ENCODE measurements at regions not wholly inside any gene's neighbourhood (a gene's known extent, or its start where the extent isn't known, plus 50 kb on each side); places are given as distances from the start of the nearest gene placed in this dataset.

DNA sequence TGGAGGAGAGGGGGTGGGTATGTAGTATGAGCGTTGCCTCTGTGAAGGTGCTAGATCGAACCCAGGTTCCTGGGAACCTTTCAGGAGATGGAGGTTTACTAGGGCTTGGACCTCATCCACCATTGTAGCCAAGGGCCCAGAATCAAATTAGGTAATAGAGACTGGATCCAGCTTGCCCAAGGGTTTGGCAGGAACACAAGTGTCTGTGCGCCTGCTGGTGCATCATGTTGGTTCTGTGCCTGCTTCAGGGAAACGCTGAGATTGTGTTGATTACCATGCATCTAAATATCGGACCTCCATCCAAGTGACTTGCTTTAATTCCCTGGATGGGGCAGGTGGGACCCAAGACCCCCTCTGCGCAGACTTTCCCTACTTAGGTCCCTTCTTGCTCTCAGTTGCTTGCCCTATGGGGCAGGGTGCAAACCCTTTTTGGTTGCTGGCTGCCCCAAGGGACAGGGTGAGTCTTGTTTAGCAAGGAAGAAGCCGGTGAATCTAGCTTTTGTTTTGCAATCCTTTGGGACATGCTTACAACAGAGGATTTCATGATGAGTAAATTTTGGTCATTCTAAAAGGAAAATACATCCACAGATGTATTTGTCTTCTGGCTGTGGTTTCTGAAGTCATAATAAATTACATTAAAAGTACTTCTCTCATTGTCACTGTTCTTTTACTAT is 189.8 kb upstream of the PRICKLE1 start:
- Histone ChIP-seq H3K27ac (ENCODE audit: low read length) (peak overlapping the region; percentile 26), H3F3A (ENCODE audit: insufficient read depth, low read length, poor library complexity, severe bottlenecking) (no peaks in the 10 kb centered on the region), H3K9ac (ENCODE audit: low read length) (no peak overlapping the region), H3K79me2 (replicated peaks; ENCODE audit: insufficient read depth, low read length) (no peaks in the 10 kb centered on the region), H3K9me3 (ENCODE audit: low read length) (no peaks in the 10 kb centered on the region), H3K9me2 (ENCODE audit: insufficient read depth, low read length) (no peaks in the 10 kb centered on the region), H2AFZ (ENCODE audit: low read depth, low read length) (no peak overlapping the region), H3K36me3 (ENCODE audit: insufficient read depth, low read length) (no peaks in the 10 kb centered on the region), H3K4me2 (ENCODE audit: low read length) (no peak overlapping the region), H3K4me3 (ENCODE audit: low read length) (no peak overlapping the region), H4K20me1 (ENCODE audit: insufficient read depth) (no peaks in the 10 kb centered on the region), H3K27me3 (ENCODE audit: insufficient read depth, low read depth, low read length) (no peaks in the 10 kb centered on the region)
- TF ChIP-seq, protein P1, sequence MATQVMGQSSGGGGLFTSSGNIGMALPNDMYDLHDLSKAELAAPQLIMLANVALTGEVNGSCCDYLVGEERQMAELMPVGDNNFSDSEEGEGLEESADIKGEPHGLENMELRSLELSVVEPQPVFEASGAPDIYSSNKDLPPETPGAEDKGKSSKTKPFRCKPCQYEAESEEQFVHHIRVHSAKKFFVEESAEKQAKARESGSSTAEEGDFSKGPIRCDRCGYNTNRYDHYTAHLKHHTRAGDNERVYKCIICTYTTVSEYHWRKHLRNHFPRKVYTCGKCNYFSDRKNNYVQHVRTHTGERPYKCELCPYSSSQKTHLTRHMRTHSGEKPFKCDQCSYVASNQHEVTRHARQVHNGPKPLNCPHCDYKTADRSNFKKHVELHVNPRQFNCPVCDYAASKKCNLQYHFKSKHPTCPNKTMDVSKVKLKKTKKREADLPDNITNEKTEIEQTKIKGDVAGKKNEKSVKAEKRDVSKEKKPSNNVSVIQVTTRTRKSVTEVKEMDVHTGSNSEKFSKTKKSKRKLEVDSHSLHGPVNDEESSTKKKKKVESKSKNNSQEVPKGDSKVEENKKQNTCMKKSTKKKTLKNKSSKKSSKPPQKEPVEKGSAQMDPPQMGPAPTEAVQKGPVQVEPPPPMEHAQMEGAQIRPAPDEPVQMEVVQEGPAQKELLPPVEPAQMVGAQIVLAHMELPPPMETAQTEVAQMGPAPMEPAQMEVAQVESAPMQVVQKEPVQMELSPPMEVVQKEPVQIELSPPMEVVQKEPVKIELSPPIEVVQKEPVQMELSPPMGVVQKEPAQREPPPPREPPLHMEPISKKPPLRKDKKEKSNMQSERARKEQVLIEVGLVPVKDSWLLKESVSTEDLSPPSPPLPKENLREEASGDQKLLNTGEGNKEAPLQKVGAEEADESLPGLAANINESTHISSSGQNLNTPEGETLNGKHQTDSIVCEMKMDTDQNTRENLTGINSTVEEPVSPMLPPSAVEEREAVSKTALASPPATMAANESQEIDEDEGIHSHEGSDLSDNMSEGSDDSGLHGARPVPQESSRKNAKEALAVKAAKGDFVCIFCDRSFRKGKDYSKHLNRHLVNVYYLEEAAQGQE (IDR thresholded peaks at IDR 0.05; ENCODE audit: borderline replicate concordance), result no peak
- TF ChIP-seq EP300 (conservative IDR thresholded peaks at IDR 0.05; ENCODE audit: poor library complexity, severe bottlenecking) (no peak), SMC3 (conservative IDR thresholded peaks at IDR 0.05; ENCODE audit: poor library complexity) (no peak)

DNA sequence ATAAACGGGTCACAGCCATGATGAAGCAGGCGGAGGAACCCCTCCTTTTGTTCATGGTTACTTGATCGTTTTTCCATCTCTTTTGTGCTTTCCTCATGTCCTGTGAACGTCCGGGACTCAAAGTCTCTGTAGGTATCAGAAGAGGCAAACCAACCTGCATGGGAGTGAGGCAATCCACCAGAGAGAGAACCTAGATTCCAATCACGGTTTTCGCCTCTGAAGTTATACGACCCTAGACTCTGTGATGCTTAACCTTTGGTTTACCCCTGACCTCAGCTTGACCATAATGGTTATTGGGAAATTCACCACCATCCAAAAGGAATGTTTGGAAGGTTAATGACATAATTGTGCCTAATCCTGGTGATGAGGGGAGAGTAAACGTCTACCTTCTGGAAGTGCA is 186.8 kb upstream of the PRICKLE1 start:
- no peak overlapping the region for H3K4me3 ChIP-seq (ENCODE audit: low read length)
- no peaks in the 10 kb centered on the region for H3K27me3 ChIP-seq (ENCODE audit: insufficient read depth, low read depth, low read length)
- no peak overlapping the region for H3K27ac ChIP-seq (ENCODE audit: low read length)
- H3K9me3 ChIP-seq (ENCODE audit: low read length), result no peaks in the 10 kb centered on the region
- H3K9me2 ChIP-seq (ENCODE audit: insufficient read depth, low read length), result no peaks in the 10 kb centered on the region
- H4K20me1 ChIP-seq (ENCODE audit: insufficient read depth), result no peaks in the 10 kb centered on the region
- TF ChIP-seq SMC3 (conservative IDR thresholded peaks at IDR 0.05; ENCODE audit: poor library complexity) (no peak), EP300 (conservative IDR thresholded peaks at IDR 0.05; ENCODE audit: poor library complexity, severe bottlenecking) (no peak), RAD21 (conservative IDR thresholded peaks at IDR 0.05) (no peak), MXI1 (conservative IDR thresholded peaks at IDR 0.05; ENCODE audit: poor library complexity, severe bottlenecking) (no peak), TAF1 (IDR thresholded peaks at IDR 0.05; ENCODE audit: low read depth) (no peak), EZH2 (IDR thresholded peaks at IDR 0.05; ENCODE audit: borderline replicate concordance, insufficient read depth, low read length, poor library complexity, severe bottlenecking) (no peak), POLR2AphosphoS5 (IDR thresholded peaks at IDR 0.05) (no peak)
- TF ChIP-seq, protein P1 (IDR thresholded peaks at IDR 0.05; ENCODE audit: borderline replicate concordance), result no peak
- TF ChIP-seq, protein P2, sequence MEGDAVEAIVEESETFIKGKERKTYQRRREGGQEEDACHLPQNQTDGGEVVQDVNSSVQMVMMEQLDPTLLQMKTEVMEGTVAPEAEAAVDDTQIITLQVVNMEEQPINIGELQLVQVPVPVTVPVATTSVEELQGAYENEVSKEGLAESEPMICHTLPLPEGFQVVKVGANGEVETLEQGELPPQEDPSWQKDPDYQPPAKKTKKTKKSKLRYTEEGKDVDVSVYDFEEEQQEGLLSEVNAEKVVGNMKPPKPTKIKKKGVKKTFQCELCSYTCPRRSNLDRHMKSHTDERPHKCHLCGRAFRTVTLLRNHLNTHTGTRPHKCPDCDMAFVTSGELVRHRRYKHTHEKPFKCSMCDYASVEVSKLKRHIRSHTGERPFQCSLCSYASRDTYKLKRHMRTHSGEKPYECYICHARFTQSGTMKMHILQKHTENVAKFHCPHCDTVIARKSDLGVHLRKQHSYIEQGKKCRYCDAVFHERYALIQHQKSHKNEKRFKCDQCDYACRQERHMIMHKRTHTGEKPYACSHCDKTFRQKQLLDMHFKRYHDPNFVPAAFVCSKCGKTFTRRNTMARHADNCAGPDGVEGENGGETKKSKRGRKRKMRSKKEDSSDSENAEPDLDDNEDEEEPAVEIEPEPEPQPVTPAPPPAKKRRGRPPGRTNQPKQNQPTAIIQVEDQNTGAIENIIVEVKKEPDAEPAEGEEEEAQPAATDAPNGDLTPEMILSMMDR (IDR thresholded peaks at IDR 0.05; ENCODE audit: poor library complexity, severe bottlenecking), result no peak
- no peaks in the 10 kb centered on the region for H3K36me3 ChIP-seq (ENCODE audit: insufficient read depth, low read length)
- H2AFZ ChIP-seq (ENCODE audit: low read depth, low read length), result no peak overlapping the region
- H3K79me2 ChIP-seq (replicated peaks; ENCODE audit: insufficient read depth, low read length), result no peaks in the 10 kb centered on the region
- H3K4me2 ChIP-seq (ENCODE audit: low read length), result no peak overlapping the region
- H3F3A ChIP-seq (ENCODE audit: insufficient read depth, low read length, poor library complexity, severe bottlenecking), result no peaks in the 10 kb centered on the region
- H3K9ac ChIP-seq (ENCODE audit: low read length), result no peak overlapping the region
